HG03108 (cell line): ENCODE measurements at regions not wholly inside any gene's neighbourhood (a gene's known extent, or its start where the extent isn't known, plus 50 kb on each side); places are given as distances from the start of the nearest gene placed in this dataset.

Source experiments
- ATAC-seq: cut with Tn5 transposase; IDR thresholded peaks from one replicate; pipeline ENCODE4 v1.9.1; 2021; ENCODE audit warnings: moderate library complexity; ENCODE audit not compliant: unreplicated experiment

GRCh38 chr17:81345228-81346089 is 49.8 kb upstream of the BAHCC1 start:
- peak; percentile 32 for ATAC-seq
